GM21447 (cell line): ENCODE measurements at regions not wholly inside any gene's neighbourhood (a gene's known extent, or its start where the extent isn't known, plus 50 kb on each side); places are given as distances from the start of the nearest gene placed in this dataset.
"Not testable (repeated sequence)": the region's sequence is repeated elsewhere in the genome, so short reads cannot be mapped to it uniquely, and the experiment has no call there.

Experiments used
- ATAC-seq: cut with Tn5 transposase; IDR thresholded peaks from one replicate; pipeline ENCODE4 v1.9.1; 2021; ENCODE audit not compliant: unreplicated experiment

DNA sequence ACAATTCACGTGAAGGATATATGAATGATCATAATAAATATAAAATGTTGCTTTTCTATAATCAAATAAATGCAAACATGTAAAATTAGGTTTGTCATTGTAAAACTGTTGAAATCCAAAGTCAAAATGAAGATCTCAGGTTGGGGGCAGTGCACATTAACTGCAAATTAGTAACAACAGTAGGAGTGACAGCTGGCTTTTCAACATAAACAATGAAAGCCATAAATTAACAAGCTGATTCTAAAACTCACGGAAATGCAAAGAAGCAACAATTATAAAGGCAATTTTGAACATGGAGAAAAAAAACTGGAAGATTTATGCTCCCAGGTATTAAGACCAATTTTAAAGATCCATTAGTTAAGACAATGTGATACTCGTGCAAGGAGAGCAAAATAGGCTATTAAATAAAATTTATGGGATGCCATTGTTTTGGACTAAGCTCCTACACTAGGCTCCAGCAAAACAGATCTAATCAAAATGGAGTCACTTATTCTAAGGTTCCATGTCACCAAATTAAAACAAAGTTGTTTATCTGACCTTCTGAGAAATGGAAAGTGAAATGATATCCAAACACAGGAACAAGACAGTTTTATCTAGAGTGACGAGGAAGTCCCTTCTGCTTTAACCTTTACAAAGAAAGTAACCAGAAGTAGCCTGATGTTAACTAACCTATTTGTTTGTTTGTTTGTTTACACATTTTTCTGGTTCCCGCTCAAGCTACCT lies 770.8 kb downstream of the EPHA7 start:
- no peak for ATAC-seq

DNA sequence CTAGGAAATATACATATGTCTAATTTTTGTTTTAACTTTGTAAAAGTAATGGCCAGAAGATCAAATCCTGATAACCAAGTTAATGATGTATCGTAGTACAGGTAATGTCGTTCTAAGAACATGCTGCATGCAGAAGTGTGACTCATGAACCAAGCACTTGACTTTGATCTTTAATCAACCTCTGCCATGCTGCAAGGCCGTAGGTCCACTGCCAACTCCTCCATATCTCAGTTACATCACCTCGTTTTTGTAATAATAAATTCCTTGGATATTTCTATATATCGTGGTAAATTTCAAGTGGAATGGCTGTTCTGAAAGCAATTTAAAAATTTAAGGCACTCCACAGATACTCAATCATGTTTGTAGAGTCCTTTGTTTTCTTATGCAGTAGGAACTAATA lies 771.7 kb downstream of the EPHA7 start:
- no peak for ATAC-seq

DNA sequence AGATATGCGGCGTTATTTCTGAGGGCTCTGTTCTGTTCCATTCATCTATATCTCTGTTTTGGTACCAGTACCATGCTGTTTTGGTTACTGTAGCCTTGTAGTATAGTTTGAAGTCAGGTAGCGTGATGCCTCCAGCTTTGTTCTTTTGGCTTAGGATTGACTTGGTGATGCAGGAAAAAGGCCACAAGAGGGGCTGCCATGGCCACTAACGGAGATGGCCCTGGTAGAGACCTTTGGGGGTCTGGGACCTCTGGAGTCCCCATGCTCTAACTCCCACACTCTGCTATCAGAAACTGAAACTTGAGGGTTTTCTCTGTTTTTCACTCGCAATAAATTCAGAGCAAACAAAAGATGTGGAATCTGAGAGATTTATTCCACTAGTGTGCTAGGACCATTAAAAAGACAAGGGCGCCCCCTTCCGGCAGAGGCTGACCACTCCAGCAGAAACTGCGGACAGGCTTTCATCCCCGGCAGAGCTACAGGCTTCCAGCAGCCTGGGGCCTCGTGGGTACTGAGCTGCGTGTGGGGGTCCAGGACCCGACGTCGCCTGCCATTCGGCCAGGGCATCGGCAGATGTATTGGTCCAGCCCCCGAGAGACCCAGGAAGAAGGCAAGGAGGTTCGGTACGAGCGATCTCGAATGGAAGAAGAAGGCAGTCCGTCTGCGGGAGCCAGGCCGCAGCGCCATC lies 775.1 kb downstream of the EPHA7 start:
- not testable (repeated sequence) for ATAC-seq

DNA sequence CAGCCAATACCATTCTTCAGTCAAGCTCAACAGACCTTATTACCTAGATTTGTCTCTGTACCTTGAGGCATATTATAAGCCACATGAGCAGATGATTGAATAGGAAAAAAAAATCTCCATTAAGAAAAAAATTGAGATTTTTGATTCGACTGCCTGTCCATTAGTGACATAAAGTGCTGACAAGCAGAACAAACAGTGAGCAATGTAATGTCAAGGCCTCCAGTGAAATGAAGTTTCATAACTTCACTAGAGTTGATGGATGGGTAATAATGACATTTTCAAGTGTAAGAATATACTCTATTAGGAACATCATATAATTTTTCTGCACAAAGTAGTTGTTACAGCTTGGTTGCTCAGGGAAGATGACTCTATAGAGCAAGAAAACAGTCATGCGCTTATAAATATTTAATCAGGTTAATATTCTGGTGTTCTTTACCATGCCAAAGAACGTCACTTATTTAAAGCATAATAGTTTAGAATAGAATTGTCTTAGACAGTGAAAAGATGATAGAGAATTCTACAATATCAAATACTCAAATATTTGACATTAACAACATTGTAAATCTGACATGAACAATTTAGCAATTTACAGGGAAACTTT lies 783.7 kb downstream of the EPHA7 start:
- no peak for ATAC-seq

DNA sequence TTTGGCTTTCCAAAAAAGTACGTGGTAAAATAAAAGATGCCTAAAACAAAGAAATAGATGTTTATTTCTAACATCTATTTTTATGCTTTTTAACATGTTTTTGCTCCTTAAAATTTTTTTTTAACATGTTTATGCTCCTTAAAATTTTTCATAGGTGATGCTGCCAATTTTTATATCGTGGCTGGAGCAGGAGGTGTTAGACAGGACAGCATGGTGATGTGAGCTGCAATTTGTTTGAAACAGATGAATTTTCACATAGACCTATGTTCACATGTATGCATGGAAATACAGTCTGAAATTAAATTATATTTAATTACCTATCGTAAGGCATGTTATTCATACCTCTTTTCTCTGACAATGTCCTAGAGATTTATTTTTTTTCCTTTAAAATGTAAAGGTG lies 784.8 kb downstream of the EPHA7 start:
- ATAC-seq, result no peak

DNA sequence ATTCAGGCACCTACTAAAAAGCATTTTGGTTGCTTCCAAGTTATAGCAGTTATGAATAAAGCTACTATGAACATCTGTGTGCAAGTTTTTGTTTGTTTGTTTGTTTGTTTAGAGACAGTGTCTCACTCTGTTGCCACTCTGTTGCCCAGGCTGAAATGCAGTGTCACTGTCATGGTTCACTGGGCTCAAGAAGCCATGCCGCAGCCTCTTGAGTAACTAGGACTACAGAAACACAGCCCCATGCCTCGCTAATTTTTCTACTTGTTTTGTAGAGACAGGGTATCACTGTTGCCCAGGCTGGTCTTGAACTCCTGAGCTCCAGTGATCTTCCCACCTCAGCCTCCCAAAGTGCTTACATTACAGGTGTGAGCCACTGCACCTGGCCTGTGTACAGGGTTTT lies 795.9 kb downstream of the EPHA7 start:
- ATAC-seq, result no peak

DNA sequence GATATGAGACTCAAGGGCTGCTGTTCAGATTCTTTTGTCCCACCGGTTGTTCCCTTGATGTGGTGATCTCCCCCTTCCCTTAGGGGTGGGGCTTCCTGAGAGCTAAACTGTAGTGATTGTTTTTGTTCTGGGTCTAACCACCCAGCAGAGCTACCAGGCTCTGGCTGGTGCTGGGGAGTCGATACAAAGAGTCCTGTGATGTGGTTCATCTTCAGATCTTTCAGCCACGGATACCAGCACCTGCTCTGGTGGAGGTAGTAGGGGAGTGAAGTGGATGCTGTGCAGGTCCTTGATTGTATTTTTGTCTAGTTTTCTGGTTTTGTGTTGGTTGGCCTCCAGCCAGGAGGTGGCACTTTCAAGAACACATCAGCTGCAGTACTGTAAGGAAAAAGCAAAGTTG lies 801.6 kb downstream of the EPHA7 start:
- no peak for ATAC-seq

DNA sequence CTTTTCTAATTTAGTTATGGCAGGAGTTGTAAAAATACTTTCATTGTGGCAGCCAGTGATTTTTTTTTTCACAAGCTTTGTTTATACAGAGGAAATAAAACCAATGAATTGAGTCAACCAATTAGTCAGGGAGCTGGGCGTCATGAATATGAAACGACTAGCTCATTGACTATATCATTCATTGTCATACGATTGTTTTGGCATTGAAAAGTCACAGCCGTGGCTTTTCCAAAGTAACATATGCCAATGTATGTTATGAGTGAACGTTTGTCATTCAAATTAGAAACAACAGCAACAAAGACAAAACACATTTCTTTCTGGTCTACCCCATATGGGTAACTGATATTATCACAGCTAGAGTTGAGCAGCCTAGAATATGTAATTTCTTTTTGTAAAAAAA lies 810.6 kb downstream of the EPHA7 start:
- no peak for ATAC-seq

DNA sequence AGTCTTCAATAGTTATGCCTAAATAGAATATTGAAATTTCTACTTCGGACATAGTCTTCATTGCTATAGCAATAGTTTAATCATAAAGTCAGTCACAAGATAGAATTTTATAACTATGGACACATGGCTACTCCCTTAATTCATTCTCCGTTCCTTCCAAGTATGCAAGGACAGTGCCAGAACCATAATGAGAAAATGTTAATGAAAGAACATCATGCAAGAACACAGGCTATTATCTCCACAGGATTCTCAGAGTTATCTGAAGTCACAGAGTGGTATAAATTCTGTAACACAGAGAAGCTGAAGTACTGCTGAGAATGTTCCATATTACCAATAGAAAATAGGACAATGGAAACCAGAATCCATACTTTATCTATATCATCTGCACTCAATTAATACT lies 826.2 kb downstream of the EPHA7 start:
- no peak for ATAC-seq

DNA sequence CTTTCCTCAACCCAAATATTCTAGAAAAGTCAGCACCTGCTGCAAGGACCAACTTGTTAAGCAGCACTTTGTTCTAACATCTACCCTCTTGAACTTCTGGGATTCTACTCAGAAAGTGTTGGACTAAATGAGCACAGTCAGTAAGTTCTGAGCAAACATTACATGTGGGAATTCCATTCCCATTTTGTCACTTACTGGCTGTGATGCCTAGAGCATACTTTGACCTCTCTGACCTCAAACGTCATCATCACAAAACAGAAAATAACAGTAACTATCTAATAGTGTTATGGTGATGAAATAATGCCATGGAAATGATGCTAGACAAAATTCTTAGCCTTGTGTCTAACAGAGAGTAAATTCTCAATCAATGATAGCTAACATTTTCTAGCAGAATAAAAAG lies 829.4 kb downstream of the EPHA7 start:
- ATAC-seq, result no peak

DNA sequence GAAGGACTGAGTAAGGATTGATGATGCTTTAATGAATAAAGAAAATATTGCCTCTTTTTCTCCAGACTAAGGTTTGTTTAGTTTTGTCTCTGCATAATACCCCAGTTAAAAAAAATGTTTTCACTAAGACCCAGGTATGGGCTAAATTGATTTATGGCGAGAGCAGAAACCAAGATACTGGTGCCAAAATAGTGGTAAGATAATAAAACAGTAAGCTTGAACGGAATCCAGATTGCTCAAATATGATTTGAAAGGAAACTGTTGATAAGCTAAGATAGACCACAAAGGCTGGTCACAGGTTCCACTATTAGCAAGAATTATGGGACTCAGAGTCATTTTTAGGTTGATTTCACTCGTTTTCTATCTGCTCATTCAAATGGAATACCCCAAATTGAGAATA lies 831.2 kb downstream of the EPHA7 start:
- no peak for ATAC-seq

DNA sequence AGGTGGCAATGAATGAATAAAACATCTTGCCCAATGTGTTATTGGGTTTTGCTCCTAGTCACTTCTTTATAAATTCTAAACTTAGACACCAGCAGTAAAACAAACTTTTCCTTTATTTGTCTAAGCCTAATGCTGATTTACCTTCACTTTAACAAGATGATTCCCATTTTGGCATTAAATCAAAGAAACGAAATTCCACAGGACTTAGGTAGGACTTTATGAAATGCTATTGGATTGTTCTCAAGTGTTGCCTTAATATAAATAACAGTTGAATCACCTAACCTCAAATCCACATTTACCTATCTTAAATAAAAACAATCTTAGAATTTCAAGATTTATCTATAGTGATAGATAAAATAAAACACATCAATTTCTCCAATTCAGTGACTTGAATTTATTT lies 831.8 kb downstream of the EPHA7 start:
- ATAC-seq, result no peak

DNA sequence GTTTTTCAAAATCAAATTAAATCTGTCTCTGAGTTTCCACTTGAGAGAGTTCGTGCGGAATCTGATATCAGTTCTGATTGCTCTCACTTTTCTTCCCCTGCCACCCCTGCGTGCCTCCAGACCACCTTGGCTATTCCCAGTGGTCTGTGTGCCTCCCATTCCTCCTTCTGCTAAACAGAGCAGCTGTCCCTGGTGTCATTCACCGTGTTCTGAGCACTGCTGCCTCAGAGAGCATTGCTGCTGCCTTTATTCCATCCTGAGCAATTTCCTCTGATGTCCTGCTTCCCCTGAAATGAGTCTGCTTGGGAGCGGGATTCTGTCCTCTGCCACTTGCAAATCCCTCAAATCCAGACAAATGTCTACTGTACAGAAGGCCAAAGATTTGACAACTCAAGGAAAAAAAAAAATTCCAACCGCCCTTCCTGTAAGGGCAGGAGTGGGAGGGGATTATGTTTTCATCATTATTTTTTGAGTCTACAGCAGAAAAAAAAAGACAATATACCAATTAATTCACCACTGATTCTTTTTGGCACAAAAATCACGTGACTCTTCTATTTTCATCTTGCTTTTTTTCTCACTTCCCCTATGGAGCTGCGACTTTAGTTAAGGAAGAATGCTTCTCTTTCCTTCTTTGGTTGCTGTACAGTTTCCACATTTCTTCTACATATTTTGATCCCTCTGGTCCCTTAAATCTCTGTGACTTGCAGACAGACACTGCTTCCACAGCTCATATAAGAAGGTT lies 833.0 kb downstream of the EPHA7 start:
- no peak for ATAC-seq

DNA sequence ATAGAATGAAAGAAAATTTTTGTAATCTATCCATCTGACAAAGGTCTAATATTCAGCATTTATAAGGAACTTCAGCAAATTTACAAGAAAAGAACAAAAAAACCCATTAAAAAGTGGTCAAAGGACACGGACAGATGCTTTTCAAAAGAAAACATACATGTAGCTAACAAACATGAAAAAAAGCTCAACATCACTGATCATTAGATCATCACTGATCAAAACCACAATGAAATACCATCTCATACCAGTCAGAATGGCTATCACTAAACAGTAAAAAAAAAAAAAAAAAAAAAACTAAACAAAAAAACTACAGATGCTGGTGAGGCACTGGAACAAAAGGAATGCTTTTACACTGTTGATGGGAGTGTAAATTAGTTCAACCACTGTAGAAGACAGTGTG lies 837.1 kb downstream of the EPHA7 start:
- ATAC-seq, result no peak

DNA sequence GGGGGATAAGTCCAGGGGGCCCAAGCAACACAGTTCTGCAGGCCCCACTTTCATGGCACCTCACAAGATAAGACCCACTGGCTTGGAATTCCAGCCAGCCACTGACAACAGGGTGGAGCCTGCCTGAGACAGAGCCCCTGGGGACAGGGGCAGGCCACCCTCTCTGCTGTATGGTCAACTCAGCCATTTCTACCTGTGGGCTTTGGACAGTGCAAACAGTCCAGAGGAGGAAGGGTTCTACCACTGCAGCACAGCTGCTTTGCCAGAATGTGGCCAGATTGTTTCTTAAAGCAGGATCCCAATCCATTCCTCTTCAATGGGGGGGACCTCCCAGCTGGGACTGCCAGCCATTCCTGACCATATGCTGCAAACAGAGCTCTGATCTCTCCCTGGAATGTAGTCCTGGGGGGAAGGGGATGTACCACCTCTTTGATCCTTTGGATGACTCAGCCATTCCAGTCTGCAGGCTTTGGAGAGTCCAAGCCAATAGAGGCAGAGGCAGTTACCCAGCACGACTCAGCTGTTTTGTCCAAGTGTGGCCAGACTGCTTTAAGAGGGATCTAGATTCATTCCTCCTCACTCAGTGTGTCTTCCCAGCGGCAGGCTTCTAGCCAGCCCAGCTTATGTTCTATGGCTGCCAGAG lies 842.2 kb downstream of the EPHA7 start:
- ATAC-seq, result no peak

DNA sequence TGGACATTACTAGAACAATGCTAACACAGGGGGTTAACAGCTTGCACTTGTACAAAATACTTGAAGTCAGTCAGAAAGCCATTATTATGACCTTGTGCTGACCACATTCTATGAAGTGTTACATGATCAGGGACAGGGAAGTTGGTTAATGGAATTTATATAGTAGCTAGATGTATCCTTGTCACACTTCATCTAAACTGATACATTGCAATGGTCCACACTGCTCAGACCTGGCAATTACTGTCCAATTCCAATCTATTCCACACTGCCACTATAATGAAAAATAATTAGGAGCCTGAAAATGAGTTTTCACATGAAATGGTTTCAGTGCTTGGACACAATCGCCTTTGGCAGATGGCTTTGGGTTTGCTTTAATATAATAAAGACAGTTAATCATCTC lies 850.8 kb downstream of the EPHA7 start:
- ATAC-seq, result no peak

DNA sequence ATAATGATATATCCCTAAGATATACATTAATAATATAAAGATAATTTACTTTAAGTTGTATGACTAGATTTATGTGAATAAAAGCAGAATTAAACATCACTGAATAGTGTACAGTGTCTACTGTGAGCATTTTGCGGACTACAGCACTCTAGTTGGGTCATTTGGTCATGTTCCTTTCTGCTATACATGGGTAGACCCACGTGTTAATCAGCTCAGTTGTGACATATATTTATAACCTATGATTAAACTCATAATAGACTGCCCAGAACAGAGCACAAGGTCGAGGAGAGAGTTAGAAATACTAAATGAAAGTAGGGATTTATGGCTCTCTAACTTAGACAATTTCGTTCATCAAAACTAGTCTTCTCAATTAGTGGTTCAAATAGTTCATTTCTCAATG lies 852.7 kb downstream of the EPHA7 start:
- no peak for ATAC-seq

DNA sequence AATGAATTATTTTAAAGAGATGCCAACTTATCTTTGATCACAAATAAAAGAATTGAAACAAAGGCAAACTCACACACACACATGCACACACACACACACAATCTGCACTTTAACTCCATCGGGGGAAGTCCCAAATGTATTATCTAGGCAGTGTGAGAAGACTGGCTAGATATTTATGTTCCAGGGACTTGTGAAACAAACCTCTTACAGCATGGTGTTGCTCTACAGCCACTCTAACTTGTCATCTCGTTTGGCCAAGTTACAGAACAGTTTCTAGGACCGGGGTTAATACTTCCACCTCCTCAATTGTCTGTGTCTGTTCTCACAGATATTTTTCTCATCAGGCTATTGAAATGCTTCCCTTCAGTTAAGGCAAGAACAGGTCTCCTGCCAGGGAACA lies 855.0 kb downstream of the EPHA7 start:
- no peak for ATAC-seq

DNA sequence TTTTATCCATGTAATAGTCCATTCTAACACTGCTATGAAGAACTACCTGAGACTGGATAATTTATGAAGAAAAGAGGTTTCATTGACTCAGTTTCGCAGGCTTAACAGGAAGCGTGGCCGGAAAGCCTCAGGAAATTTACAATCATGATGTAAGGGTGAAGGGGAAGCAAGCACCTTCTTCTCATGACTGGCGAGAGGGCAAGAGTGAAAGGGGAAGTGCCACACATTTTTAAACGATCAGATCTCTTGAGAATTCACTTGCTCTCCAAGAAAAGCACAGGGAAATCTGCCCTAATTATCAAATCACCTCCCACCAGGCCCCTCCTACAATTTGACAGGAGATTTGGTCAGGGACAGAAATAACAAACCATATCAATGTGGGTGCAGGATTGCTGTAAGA lies 859.7 kb downstream of the EPHA7 start:
- ATAC-seq, result no peak

DNA sequence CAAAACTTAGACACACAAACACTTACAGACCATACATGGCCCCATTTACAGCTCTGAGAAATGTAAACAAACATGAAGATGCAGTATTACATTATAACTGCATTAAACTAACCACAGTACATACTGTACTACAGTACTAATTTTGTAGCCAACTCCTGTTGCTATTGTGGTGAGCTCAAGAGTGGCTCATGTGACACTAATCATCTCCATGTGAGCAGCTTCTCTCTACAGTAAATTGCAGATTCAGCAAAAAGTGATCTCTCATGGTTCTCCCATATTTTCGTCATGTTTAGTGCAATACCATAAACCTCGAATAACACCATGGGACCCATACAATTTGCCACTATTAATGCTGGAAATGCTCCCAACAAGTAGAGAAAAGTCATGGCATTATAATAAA lies 860.4 kb downstream of the EPHA7 start:
- ATAC-seq, result no peak

DNA sequence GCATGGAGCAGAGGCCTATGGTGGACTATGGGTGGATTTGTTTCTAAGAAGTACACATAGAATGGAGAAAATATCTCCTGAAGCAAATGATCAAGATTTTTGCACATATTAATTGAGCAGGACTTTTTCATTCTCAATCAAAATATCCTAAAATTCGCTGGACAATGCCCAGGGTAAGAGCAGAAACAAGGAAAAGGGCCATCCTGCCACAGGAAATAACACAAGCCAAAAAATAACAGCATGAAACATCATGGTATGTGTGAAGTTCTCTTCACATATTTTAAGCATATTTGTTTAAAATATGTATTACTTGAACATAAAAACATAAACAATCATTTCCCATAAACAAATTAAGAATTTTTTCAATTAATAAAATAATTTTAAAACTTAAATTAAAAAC lies 868.9 kb downstream of the EPHA7 start:
- ATAC-seq, result no peak
